Pancreas (tissue), 10 donors: ENCODE measurements at regions not wholly inside any gene's neighbourhood (a gene's known extent, or its start where the extent isn't known, plus 50 kb on each side); places are given as distances from the start of the nearest gene placed in this dataset.

Experiments
- ATAC-seq, 4 donors: fragments of 200-7000 bp; cut with Tn5 transposase; one replicate each; pipeline versions ENCODE4 v1.8.0 to v1.9.1; 2020; ENCODE audit warnings: mild to moderate bottlenecking in 4 of 4, moderate library complexity in 4 of 4
- DNase-seq, 6 donors: peaks; one replicate each; pipeline ENCODE4 v3.0.0-alpha.2; 2020
- FAIRE-seq: peaks from 2 replicates; lab custom pipeline; 2012; peaks lifted over from hg19 to GRCh38; lab: Jason Lieb, UNC
- H3K27ac ChIP-seq, 4 donors: fragments of 200-600 bp; sonication (generic); 1 replicate in 3 of 4; 2 replicates in 1 of 4; pipeline versions ENCODE4 v1.5.0 to v1.8.0; 2020
- H3K27me3 ChIP-seq, 4 donors: fragments of 200-600 bp; one replicate each; pipeline ENCODE4 v1.8.0; 2021
- H3K36me3 ChIP-seq, 3 donors: fragments of 200-600 bp; sonication (generic) in 1 of 3; one replicate each; pipeline versions ENCODE4 v1.5.0 to v1.8.0; 2020 to 2021
- H3K4me1 ChIP-seq, 3 donors: fragments of 200-600 bp; one replicate each; pipeline ENCODE4 v1.8.0; 2021
- H3K4me3 ChIP-seq, 4 donors: fragments of 200-600 bp; sonication (generic) in 2 of 4; one replicate each; pipeline versions ENCODE4 v1.5.0 to v1.8.0; 2020 to 2021
- H3K9me3 ChIP-seq, 4 donors: fragments of 200-600 bp; one replicate each; pipeline ENCODE4 v1.8.0; 2021
- CTCF ChIP-seq, 4 donors: fragments of 200-600 bp; sonication (generic) in 3 of 4; IDR thresholded peaks; one replicate each; pipeline versions ENCODE4 v1.5.0 to v1.8.0; 2021; ENCODE audit warnings: antibody characterized with exemption in 4 of 4
- WGBS, 2 donors: extraction: QIAGEN DNeasy Blood & Tissue Kit; methylation state at CpG; one replicate each; pipeline ENCODE4 v1.1.7; 2013; 5-methylcytosine and 5-hydroxymethylcytosine counted together
- intact Hi-C, 3 donors: fragments of 100-400 bp; cut with DNase I; formaldehyde crosslinking; loops; one replicate each; pipeline versions ENCODE4 v1.11.1 to v1.14.2; 2022
- donor health status: healthy with polysubstance abuse.
- donor health status: DM: no; HTN: no; CAD: no; lungs with moderate emphysema.
- donor health status: DM: no; HTN: no; CAD: no.
- donor health status: control.
- donor health status: control.
- donor health status: Bipolar disorder and iron deficiency.
- donor health status: DM: yes; HTN: yes; CAD: no.
- donor health status: DM: no; HTN: no; CAD: no.
- donor health status: DM: no; HTN: no; CAD: no.
- donor health status: DM: yes; HTN: yes; CAD: no.

GRCh38 chr9:27749838-27750237 is 176.6 kb upstream of the C9orf72 start:
- no peak for FAIRE-seq
- WGBS, 2 donors = 59 to 65% methylated on average over 2 of the region's 2 CpGs
- TF ChIP-seq CTCF (IDR thresholded peaks at IDR 0.05) = no peak
- DNase-seq = no peak
- Histone ChIP-seq H3K4me3 (no peak overlapping the region), H3K4me1 (no peaks in the 10 kb centered on the region), H3K9me3 (no peaks in the 10 kb centered on the region), H3K27ac (no peak overlapping the region), H3K27me3 (no peaks in the 10 kb centered on the region), H3K36me3 (no peaks in the 10 kb centered on the region)
- intact Hi-C loops = loop anchor here in 1 of 3 donors (10.0 kb wide), 1 partner anchor 895 kb away; no protein-coding TSS in a partner anchor
- no peak for ATAC-seq

- ATAC-seq (no peak), DNase-seq (no peak), FAIRE-seq (no peak)
- H3K4me1 ChIP-seq = no peaks in the 10 kb centered on the region
- no peaks in the 10 kb centered on the region for H3K9me3 ChIP-seq
- WGBS, 2 donors = 58 to 77% methylated on average over 3 of the region's 3 CpGs
- H3K27me3 ChIP-seq = no peaks in the 10 kb centered on the region
- intact Hi-C loops = loop anchor here in 1 of 3 donors (10.0 kb wide), 1 partner anchor 894 kb away; no protein-coding TSS in a partner anchor
- no peaks in the 10 kb centered on the region for H3K36me3 ChIP-seq
- no peak for TF ChIP-seq CTCF (IDR thresholded peaks at IDR 0.05)
- no peak overlapping the region for H3K27ac ChIP-seq
- H3K4me3 ChIP-seq = no peak overlapping the region
These were observed 177.3 kb upstream of the C9orf72 start for GRCh38 chr9:27750566-27750965.

- Histone ChIP-seq H3K4me3 (no peak overlapping the region), H3K4me1 (no peaks in the 10 kb centered on the region), H3K9me3 (no peaks in the 10 kb centered on the region), H3K27ac (no peak overlapping the region), H3K36me3 (no peaks in the 10 kb centered on the region), H3K27me3 (no peaks in the 10 kb centered on the region)
- DNase-seq = no peak
- no peak for ATAC-seq
- no peak for TF ChIP-seq CTCF (IDR thresholded peaks at IDR 0.05)
- intact Hi-C loops = loop anchor here in 1 of 3 donors (10.0 kb wide), 1 partner anchor 893 kb away; no protein-coding TSS in a partner anchor
- no peak for FAIRE-seq
- 81 to 82% methylated on average over 4 of the region's 4 CpGs for WGBS, 2 donors
These were observed 178.8 kb upstream of the C9orf72 start for GRCh38 chr9:27752069-27752468.

- FAIRE-seq = no peak
These were observed 182.6 kb upstream of the C9orf72 start for GRCh38 chr9:27755846-27756245.

More at GRCh38 chr9:27755846-27756245, 182.6 kb upstream of the C9orf72 start:
- no peak for ATAC-seq
- Histone ChIP-seq H3K4me3 (no peak overlapping the region), H3K27ac (no peak overlapping the region), H3K27me3 (no peaks in the 10 kb centered on the region), H3K36me3 (no peaks in the 10 kb centered on the region), H3K9me3 (no peaks in the 10 kb centered on the region), H3K4me1 (no peaks in the 10 kb centered on the region)
- WGBS, 2 donors = 20 to 30% methylated on average over 2 of the region's 2 CpGs
- DNase-seq = no peak
- no peak for TF ChIP-seq CTCF (IDR thresholded peaks at IDR 0.05)
- intact Hi-C loops = loop anchor here in 1 of 3 donors (10.0 kb wide), 1 partner anchor 889 kb away; no protein-coding TSS in a partner anchor
